PC-9 (cell line): ENCODE measurements at regions not wholly inside any gene's neighbourhood (a gene's known extent, or its start where the extent isn't known, plus 50 kb on each side); places are given as distances from the start of the nearest gene placed in this dataset.

ENCODE experiments used
- EZH2 ChIP-seq: fragments of 200-600 bp; sonication (generic); IDR thresholded peaks from 2 replicates; pipeline ENCODE4 v1.8.0; 2017; ENCODE audit warnings: antibody characterized with exemption, low read depth
- TF ChIP-seq, protein P1 (sequence below): fragments of 200-600 bp; sonication (generic); conservative IDR thresholded peaks from 2 replicates; pipeline ENCODE4 v1.6.1; 2017; ENCODE audit warnings: mixed run types, antibody characterized with exemption, mild to moderate bottlenecking, moderate library complexity

DNA sequence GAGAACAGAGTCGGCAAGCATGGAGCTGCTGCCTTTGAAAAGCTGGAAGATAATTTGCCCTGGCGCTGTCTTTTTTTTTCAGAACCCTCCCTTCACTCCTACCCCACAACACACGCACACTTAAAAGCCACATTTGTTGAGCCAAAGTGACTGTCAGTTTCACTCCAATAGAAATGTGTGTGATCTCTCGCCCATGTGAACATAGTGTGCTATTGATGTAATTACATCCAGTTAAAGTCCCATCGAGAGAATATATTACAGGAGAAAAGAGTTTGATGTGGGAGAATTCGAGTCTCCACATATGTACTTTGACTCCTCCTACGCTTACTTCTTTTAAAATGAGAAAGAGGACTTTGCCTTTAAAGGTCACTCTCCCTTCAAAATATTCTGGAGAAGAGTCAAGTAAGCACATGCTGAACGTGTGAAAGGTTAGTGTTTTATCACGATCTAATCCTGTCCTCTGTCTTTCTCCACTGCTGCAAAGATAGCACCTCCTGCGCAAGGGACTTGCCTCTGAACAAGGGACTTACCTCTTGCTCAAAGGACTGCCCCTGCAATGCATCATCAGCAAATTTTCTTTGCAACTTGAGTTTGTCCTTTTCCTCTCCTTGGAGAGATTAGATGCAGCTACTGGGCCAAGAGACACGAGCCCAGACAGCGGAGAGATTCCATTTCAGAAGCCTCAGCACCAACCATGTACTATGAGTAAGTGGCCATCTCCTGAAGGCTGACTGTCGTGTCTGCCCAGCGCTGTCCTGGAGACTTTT lies 613.9 kb downstream of the PTPRU start:
- TF ChIP-seq, protein P1, sequence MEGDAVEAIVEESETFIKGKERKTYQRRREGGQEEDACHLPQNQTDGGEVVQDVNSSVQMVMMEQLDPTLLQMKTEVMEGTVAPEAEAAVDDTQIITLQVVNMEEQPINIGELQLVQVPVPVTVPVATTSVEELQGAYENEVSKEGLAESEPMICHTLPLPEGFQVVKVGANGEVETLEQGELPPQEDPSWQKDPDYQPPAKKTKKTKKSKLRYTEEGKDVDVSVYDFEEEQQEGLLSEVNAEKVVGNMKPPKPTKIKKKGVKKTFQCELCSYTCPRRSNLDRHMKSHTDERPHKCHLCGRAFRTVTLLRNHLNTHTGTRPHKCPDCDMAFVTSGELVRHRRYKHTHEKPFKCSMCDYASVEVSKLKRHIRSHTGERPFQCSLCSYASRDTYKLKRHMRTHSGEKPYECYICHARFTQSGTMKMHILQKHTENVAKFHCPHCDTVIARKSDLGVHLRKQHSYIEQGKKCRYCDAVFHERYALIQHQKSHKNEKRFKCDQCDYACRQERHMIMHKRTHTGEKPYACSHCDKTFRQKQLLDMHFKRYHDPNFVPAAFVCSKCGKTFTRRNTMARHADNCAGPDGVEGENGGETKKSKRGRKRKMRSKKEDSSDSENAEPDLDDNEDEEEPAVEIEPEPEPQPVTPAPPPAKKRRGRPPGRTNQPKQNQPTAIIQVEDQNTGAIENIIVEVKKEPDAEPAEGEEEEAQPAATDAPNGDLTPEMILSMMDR = no peak
- no peak for TF ChIP-seq EZH2
